GM18502 (cell line): ENCODE measurements at regions not wholly inside any gene's neighbourhood (a gene's known extent, or its start where the extent isn't known, plus 50 kb on each side); places are given as distances from the start of the nearest gene placed in this dataset.

Experiments used
- ATAC-seq: cut with Tn5 transposase; IDR thresholded peaks from one replicate; pipeline ENCODE4 v1.9.1; 2021; ENCODE audit warnings: mild to moderate bottlenecking; ENCODE audit not compliant: unreplicated experiment, poor library complexity

DNA sequence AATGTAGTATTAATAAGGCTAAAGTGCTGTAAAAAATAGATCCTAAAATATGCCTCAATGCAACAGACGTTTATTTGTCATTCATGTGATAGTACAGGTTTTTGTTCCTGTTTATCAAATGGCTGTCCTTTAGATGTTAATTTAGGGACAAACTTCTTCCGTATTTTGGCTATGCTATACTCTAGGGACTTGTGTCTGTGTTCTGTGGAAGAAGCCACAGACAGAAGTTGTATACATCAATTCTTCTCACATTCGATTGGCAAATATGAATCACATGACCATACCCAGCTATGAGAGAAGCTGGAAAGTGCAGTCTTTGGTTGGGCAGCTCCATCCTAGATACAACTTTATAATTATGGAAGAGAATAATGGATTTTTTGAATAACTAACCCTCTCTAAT lies 232.7 kb upstream of the SNX7 start:
- no peak for ATAC-seq

DNA sequence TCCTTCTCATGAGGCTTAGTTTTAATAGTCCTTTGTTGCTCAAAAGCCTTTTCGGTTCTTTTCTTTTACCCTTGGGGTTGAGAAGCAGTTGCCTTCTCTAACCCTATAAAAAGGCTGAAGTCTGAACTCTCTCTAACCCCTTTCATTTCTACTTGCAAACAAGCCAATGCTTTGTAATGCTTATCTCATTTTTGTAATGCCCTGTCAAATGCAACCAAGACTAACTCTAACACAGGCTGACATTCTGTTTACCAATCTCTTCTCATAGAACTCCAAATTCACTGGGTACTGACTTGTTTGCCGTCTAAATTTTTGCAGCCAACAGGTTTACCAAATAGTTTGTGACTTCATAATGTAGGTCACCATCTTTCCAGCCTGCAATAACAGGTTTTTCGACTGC lies 233.9 kb upstream of the SNX7 start:
- ATAC-seq: no peak

GRCh38 chr1:98426092-98426491 lies 235.4 kb upstream of the SNX7 start:
- ATAC-seq: no peak

GRCh38 chr1:98422816-98423215 lies 238.7 kb upstream of the SNX7 start:
- ATAC-seq: no peak

- ATAC-seq: no peak
These were observed 240.5 kb upstream of the SNX7 start for GRCh38 chr1:98421085-98421435.

- no peak for ATAC-seq
These were observed 241.0 kb upstream of the SNX7 start for GRCh38 chr1:98420376-98421084.

GRCh38 chr1:98417820-98418219 lies 243.7 kb upstream of the SNX7 start:
- ATAC-seq: no peak

DNA sequence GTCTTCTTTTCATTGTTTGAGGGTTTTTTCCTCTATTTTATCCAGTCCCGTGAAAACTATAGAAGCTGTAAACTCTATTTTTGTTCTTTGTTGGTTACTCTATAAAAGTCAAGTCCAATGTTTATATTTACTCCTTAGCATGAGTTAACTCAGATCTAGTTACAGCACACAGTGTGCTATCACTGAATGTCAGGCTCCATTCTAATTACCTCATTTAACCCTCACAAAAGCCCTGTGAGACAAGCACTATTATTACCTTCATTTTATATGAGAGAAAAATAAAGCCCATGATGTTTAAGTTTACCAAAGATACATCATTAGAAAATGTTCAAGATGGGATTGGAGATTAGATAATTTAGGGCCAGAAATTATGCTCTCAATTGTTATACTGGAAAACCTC lies 251.4 kb upstream of the SNX7 start:
- ATAC-seq: no peak

- ATAC-seq: no peak
These were observed 255.0 kb upstream of the SNX7 start for GRCh38 chr1:98406352-98407088.

- peak; percentile 81 for ATAC-seq
These were observed 255.9 kb upstream of the SNX7 start for GRCh38 chr1:98405581-98406074.

DNA sequence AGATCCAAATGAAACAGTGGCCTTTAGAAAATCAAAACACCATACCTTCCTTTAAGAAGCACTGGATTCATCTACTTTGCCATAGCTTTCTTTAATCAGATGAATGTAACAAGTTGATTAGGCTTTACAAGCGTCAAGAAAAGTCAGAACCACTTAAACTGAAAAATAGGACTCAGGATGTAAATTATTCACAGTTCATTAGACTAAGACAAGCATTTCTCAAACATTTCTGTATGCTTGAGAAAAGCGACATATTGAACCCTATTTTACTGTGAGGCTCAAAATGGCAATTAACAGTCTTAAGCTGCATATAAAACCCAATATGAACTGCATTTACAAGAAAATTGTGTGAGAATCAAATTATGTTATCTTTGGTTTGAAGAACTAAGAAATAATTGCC lies 256.7 kb upstream of the SNX7 start:
- no peak for ATAC-seq

DNA sequence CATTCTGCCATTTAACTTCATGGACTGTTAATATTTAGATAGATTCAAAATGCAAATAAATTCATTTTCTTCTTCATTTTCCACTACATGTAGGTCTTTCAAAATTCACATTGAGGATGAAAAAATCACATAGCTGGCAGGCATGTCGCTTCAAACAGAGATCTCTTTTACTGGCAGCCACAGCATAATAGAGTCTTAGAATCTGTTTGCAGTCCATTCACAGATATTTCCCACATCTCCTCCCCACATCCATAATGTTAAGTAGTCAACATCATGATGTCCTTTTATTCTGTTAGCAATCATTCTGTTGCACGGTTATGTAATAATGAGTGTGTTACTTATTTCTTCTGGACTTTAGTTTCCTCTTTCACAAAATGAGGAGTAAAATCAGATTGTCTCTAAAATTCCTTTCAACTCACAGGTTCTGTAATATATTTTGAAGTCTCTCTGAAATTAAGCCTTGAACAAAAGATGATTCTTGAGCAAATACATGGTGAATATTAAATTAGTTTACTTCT lies 257.5 kb upstream of the SNX7 start:
- no peak for ATAC-seq

GRCh38 chr1:98402860-98403259 lies 258.7 kb upstream of the SNX7 start:
- ATAC-seq: no peak

DNA sequence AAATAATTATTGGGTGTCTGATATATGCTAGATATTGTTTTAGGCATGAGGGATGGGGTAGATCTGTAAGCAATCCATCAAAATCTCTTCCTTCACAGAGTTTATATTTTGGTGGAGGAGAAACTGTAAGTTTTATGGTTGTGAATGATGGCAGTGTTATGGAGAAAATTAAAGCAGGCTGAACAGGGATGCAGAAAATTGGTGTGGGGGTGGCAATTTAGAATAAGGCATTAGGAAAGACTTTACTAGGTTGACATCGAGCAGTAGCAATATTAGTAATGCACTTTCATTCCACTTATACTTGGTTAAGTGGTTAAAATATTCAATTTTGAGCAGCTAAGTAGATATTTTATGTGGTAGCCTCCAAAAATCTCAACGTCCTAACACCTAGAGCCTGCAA lies 261.1 kb upstream of the SNX7 start:
- ATAC-seq: no peak

GRCh38 chr1:98399218-98399617 lies 262.3 kb upstream of the SNX7 start:
- ATAC-seq: no peak

DNA sequence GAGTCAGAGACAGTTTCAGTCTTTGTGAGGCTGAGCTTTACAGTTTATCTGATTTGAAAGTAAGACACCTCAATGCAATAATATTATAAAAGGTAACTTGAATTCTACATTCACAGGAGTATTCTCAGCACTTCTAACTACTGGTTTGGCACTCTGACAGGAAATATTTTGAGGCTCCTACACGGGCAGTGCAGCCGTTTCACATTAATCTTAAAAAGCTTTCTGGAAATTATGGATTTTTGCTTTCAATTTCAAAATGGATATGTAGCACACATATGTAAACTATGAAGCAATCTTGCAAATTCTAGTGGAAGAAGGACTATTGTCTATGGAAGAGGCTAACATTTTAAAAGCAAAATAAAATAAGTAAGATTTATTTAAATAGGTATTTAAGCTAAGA lies 262.9 kb upstream of the SNX7 start:
- no peak for ATAC-seq

DNA sequence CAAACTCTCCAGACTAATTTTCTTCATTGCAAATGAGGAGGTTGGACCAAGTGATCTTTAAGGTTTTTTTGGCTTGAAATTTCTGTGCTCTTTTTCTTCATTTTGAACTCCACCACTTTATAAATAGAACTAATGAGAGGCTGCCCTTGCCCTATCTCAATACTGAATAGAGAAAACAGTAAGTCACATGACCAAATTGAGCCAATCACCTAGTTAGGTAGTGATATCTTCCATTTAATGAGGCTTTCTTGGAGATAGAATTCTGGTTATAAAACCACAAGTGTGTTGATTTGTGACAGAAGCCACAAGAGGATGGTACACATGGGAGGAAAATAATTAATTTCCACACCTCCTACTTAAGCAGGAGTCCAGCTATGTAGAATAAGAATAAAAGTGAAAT lies 263.4 kb upstream of the SNX7 start:
- no peak for ATAC-seq

- no peak for ATAC-seq
These were observed 267.8 kb upstream of the SNX7 start for GRCh38 chr1:98393719-98394118.

GRCh38 chr1:98391175-98391574 lies 270.3 kb upstream of the SNX7 start:
- ATAC-seq: no peak

GRCh38 chr1:98389809-98390208 lies 271.7 kb upstream of the SNX7 start:
- ATAC-seq: no peak

- peak; percentile 88 for ATAC-seq
These were observed 273.1 kb upstream of the SNX7 start for GRCh38 chr1:98388441-98388840.

- peak; percentile 3 for ATAC-seq
These were observed 273.8 kb upstream of the SNX7 start for GRCh38 chr1:98387701-98388100.
